ENCODE measurements at regions not wholly inside any gene's neighbourhood (a gene's known extent, or its start where the extent isn't known, plus 50 kb on each side); places are given as distances from the start of the nearest gene placed in this dataset.
A peak's percentile ranks its signal among the peaks of the same experiment; 100 is the strongest.
"Not testable (repeated sequence)": the region's sequence is repeated elsewhere in the genome, so short reads cannot be mapped to it uniquely, and the experiment has no call there.

DNA sequence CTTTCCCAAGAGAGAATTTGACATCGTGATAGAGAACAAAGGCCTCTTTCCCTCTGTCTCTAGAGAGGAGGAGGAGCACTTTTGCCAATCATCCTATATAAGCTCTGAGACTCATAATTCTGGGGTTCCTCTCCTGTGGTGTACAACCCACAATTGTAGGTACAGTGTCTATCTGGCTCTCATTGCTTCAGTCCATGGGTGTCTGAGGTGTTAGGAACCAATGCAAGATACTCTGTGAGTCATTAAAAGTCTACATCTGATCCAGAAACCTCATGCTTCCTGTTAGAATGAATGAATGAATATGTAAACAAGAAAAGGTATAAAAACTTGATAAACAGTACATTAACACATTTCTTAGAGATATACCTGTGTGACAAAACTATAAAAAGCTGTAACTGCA, 356.7 kb downstream of the QKI start:
- no peak for DNase-seq (ENCODE audit: low spot score)

GRCh38 chr6:163768905-163769304, 354.4 kb downstream of the QKI start:
- DNase-seq (ENCODE audit: low spot score) = no peak

GRCh38 chr6:163766936-163767335, 352.4 kb downstream of the QKI start:
- DNase-seq (ENCODE audit: low spot score) = no peak

DNA sequence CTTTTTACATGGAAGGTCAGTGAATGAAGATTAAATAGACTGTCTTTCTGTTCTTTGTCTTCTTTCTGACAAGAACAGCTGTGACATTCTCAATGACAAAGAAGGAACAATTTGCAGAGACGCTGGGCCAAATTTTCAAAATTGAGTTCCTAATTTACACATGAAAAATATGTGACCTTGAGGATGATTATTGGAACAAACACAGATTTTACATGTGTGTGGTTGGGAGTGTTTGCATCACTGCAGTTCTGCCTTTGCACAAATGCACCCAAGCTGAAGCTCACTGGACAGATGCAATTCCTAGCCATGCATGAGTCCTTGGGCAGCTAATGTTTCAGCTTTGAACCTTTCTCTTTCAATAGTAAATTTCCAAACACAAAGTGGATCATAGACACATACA, 350.8 kb downstream of the QKI start:
- DNase-seq (ENCODE audit: low spot score) = no peak

- DNase-seq (ENCODE audit: low spot score) = no peak
Observed at GRCh38 chr6:163764565-163764964, 350.0 kb downstream of the QKI start.

- DNase-seq (ENCODE audit: low spot score) = no peak
Observed at GRCh38 chr6:163761481-163761880, 347.0 kb downstream of the QKI start.

- DNase-seq (ENCODE audit: low spot score) = no peak
Observed at GRCh38 chr6:163760860-163761259, 346.3 kb downstream of the QKI start.

DNA sequence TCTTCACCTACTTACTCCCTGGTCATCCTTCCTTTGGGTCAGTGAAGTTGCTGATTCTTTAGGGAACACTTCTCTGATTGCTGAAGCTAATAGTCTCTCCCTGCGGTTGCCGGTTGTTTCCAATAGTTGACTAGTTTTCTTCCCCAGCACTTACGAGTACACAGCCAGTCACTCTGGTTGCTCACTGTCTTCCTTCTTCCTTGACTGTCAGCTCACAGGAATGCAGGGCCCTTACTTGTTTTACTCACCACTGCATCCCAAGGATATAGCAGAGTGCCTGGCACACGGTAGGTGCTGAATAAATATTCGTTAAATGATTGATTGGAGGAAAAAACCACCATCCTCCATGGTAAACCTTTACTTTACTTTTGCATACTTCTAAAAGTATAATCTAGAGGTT, 345.0 kb downstream of the QKI start:
- no peak for DNase-seq (ENCODE audit: low spot score)

- DNase-seq (ENCODE audit: low spot score) = no peak
Observed at GRCh38 chr6:163757520-163757919, 343.0 kb downstream of the QKI start.

DNA sequence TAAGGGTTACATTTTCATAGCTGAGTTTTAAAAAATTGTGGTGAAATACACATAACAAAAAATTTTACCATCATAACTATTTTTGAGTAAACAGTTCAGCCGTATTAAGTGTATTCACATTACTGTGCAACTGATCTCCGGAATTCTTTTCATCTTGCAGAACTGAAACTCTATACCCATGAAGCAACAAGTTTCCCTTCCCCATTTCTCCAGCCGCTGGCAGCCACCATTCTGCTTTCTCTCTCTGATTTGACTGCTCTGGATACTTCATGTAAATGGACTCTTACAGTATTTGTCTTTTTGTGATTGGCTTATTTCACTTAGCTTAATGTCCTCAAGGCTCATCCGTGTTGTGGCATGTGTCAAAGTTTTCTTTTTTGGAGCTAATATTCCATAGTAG, 341.6 kb downstream of the QKI start:
- peak; percentile 47 for DNase-seq (ENCODE audit: low spot score)

GRCh38 chr6:163754866-163755265, 340.3 kb downstream of the QKI start:
- no peak for DNase-seq (ENCODE audit: low spot score)

GRCh38 chr6:163753430-163753829, 338.9 kb downstream of the QKI start:
- DNase-seq (ENCODE audit: low spot score) = no peak

DNA sequence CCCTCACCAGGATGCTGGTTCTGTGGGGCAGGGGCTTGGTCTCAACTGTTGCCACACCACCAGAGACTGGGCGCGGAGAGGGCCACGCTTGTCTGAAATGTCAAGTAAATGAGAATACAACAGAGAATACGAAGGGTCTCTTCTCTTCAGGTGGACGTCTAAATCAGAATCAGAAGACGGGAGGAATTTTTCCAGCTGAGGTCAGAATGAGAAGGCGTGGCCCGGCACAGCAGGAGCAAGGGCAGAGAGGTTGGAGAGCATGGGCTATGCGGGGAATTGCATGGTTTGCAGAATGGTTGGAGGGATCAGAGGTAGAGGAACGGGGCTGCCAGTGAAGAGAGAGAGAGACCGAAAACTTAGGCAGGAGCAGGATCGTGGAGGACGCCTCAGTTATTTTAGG, 337.9 kb downstream of the QKI start:
- DNase-seq (ENCODE audit: low spot score) = no peak

DNA sequence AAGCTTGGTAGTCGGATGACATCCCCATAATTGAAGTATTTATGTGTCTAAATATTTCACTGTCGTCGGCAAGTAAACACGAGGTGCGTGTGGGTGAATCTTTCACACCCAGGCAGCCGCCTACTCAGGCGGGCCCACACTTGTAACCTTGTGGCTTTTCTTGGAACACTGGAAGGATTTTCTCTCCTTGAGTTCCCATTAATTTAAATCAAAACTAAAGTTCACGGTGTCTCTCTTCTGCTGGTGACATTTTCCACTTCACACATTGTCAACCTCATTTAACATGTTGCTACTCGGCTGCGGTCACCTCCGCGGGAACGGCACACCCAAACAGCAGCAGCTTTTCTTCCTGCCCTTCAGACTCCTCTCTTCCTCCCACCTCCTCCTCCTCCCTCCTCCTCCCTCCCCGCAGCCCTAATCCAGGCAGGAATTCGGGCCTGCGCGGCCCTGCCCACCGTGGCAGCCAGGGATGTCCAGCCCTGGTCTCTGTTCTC, 336.6 kb downstream of the QKI start:
- no peak for DNase-seq (ENCODE audit: low spot score)

DNA sequence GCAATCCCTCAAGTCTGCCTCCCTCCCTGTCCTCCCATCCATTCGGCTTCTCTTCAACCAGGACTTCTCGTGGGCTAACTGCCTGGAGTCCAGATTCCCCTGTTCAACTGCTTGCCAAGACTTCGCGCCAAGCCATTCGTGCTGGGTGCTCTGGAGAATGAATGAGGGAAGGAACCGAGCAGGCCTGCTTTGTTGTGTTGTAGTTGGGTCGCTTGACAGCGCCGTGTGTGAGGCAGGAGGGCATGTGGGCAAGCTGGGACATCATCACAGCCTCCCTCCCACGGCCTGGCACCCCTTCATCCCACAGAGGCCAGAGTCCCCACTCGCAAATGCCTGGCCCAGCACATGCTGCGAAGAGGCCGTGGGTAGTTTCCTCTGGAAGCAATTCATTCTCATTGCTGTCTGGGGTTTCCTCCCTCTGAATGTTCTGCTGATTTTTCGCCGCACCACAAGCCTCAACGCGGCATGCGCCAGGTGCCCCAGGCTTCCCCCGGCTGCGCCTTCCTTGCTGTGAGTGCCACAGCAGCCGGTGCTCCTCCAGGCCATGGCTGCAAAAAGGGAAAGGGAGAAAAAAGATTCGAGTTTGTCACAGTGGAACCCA, 336.0 kb downstream of the QKI start:
- DNase-seq (ENCODE audit: low spot score) = peak; percentile 26

DNA sequence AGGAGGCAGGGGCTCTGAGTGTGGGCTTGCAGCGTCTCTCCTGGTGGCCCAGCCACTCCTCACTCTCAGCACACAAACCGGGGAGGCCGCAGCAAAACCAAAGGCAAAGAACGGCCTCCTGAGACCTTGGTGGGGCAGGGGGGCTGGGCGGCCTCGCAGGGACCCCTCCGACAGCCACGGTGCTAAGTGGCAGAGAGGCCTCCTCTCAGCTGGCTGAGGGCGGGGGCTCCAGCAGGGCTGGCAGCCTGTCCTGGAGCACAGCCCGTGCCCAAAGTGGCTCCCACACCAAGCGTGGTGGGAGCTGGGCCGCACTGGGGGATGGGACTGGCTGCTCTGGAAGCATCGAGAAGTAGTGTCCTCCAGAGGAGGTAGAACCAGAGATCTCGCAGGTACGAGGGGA, 334.4 kb downstream of the QKI start:
- no peak for DNase-seq (ENCODE audit: low spot score)

GRCh38 chr6:163748036-163748435, 333.5 kb downstream of the QKI start:
- DNase-seq (ENCODE audit: low spot score) = no peak

DNA sequence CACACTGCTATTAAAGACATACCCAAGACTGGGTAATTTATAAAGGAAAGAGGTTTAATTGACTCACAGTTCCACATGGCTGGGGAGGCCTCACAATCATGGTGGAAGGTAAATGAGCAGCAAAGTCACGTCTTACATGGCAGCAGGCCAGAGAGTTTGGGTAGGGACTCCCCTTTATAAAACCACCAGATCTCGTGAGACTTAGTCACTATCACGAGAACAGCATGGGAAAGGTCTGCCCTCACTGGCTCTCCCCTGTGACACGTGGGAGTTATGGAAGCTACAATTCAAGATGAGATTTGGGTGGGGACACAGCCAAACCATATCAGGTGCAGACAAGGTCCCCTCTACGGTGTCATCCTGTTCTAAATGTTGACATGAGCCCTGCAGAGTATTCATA, 332.5 kb downstream of the QKI start:
- not testable (repeated sequence) for DNase-seq (ENCODE audit: low spot score)

DNA sequence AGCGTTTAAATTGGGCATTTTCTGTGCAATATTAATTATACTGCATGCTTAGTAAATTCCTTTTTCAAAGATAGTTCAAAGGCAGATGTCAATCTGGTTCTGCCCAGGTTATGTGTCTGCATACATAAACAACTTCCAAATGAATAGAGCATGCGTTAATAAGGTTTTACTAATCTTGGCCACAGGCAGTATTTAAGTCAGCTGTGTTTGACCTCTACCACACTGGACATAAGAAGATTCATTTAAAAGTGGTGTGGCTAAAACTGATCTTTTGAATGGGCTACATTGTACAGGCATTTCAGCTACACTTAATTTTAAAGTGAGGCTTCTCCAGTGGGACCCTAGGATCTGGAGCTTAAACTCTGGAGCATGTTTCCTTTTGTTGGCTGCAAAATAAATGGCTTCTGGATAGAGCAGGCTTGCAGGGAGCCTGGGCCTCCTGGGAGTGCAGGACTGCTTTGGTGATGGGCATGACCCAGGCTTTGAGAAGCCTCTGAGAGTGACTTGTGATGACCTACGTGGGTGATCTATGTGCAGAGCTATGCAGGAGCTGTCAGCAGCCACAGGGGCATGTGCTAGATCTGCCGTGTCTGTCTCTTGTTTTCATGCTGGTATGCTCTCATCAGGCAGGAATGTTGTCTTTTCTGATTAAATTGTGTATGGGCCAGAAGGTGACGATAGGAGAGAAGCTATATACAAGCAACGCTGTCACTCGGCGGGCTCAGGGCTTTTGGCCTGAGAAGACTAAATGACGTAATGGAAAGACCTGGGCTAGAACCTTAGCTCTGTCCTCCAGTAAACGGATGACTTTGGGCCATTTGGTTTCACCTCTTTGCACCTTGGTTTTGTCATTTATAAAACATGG, 331.2 kb downstream of the QKI start:
- DNase-seq (ENCODE audit: low spot score) = no peak

DNA sequence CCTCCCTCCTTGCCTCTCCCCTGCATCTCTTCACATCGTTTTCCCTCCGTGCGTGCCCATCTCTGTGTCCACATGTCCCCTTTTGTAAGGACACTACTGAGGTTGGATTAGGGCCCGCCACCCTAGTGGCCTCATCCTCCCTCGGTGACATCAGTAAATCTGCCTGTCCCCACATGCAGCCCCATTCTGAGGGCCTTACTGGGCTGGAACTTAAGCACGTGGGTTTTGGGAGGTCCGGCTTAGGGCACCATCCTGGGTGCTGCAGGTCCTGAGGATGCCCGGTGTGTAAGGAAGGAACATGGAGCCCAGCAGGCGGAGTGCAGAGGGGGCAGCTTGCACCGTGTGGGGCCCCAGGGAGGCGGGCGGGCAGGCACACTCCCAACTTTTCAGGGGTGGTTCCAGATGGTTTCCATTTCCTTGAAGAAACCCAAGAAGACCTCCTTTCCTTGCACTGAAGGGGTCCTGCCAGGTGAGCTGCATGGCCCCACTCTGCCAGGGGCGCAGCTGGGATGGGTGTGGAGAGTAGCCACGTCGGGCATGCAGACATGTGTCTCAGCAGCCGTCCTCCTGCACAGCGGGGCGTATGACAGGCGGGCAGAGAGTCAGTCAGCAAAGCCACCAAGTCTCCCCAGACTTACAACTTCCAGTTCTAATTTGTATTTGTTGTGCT, 329.9 kb downstream of the QKI start:
- DNase-seq (ENCODE audit: low spot score) = no peak

GRCh38 chr6:163743796-163744195, 329.3 kb downstream of the QKI start:
- DNase-seq (ENCODE audit: low spot score) = no peak

DNA sequence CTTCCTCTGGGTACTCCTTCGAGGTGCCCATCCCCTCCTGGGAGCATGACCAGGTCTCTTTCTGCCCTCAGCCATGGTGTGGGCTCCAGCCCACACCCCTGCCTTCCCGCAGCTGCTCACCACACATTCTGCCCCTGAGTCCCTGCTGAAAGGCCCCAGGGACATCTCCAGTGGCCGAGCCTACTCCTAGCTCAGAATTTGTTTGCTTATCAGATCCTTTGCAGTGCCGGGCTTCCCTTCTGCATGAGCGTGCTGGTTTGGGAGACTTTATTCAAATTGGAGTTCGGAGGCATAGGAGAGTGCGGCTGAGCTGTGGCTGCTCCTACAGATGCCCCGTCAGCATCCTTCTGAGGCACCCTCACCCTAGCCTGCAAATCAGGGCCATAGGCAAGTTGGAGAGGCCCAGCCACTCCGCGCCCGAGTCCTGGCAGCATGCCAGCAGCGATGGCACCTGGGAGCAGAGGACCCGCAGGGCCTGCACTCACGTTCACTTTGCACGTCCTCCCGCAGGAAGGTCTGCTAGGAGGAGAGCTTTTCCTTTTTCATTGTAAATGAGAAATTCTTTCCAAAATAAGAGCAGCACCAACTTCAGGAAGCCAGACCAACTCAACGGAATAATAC, 327.3 kb downstream of the QKI start:
- DNase-seq (ENCODE audit: low spot score) = no peak

DNA sequence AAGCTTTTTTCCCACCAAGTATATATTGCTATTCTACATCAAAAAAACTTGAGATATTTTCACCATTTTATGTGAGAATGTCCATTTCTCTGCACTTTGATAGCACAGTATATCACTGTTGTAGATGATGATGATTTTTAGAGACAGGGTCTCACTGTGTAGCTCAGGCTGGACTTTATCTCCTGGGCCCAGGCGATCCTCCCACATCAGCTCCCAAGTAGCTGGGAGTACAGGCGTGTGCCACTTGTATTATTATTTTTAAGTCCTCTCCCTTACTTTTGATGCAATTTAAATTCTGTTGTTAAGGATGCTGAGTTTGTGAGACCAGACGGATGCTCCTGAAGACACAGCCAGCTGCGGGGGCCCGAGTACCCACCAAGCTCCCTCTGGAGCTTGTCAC, 326.8 kb downstream of the QKI start:
- DNase-seq (ENCODE audit: low spot score) = no peak
